Stimulated activated CD4-positive, alpha-beta T cell treated with anti-CD3 and anti-CD28 coated beads, Interleukin-4, amount 100 ng/mL, for 48 hours (primary cell): ENCODE measurements at regions not wholly inside any gene's neighbourhood (a gene's known extent, or its start where the extent isn't known, plus 50 kb on each side); places are given as distances from the start of the nearest gene placed in this dataset.
"Not testable (repeated sequence)": the region's sequence is repeated elsewhere in the genome, so short reads cannot be mapped to it uniquely, and the experiment has no call there.

Experiments used
- DNase-seq, 2 donors: peaks; one replicate each; pipeline ENCODE4 v3.0.0-alpha.2; 2020; ENCODE audit warnings: low read depth in 2 of 2

DNA sequence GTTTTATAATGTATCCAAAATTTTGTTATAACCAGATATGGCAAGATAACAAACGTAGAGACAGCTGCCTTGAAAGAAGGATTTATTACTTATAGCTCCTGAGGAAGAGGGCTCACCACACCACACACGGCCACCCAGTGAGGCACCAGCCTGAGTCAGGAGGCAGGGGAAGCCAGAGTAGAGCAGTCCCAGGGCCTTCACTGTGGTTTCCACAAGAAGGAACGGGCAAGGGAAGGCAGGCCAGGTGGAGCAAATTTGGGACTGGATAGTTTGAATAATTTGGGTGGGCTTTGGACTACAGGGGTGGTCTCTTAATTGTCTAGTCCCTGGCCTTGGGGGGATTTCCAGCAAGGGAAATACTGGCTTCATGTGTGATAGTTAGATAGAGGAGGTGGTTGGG, 72.5 kb downstream of the RRAGC start:
- DNase-seq, result no peak

DNA sequence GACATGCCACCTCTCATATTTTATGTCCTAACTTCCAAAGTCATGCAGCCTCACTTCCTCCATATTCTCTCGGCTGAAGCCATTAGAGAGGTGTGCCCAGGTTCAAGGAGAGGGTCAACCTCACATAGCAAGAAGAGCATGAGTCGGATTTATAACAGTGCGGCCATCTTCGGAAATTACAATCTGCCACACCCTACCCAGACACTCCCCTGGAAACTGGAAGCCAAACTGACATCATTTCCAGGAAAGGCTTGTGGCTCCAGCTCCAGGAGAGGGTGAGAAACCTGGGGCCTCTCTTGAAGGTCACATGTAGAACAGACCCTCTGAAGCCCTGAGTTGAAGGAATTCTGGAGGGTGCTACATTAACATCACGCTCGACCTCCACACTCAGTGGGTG, 73.5 kb downstream of the RRAGC start:
- DNase-seq, result no peak

DNA sequence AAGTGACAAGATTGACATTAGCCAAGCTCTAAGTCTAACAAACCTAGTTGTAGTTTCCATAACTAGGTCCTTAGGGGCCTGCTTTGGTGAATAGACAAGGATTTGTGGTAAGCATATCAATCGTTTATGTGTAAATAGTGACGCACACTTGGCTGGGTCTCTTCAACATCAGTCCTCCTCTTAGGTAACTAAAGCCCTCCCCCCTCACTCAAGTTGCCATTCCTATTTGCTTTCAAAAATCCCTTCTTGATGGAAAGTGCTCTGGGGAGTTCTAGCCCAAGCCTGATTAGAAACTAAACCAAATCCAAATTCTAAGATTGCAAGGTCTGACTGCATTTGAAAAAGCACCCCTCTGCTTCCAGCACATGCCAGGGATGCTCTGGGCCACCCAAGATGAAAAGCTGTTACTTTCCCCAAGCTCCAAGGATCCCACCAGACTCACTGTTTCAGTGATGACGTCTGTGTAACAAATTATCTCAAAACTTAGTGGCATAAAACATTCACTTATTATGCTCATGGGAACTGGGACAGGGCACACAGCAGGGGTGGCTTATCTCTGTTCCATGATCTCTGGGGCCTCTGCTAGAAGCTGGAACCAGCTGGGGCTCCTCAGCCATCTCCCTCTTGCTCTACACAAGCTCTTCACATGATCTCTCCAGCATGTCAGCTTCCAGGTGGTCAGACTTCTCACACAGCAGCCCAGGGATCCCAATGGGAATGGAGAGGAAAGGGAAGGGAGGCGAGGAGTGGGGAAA, 74.1 kb downstream of the RRAGC start:
- DNase-seq, result no peak

DNA sequence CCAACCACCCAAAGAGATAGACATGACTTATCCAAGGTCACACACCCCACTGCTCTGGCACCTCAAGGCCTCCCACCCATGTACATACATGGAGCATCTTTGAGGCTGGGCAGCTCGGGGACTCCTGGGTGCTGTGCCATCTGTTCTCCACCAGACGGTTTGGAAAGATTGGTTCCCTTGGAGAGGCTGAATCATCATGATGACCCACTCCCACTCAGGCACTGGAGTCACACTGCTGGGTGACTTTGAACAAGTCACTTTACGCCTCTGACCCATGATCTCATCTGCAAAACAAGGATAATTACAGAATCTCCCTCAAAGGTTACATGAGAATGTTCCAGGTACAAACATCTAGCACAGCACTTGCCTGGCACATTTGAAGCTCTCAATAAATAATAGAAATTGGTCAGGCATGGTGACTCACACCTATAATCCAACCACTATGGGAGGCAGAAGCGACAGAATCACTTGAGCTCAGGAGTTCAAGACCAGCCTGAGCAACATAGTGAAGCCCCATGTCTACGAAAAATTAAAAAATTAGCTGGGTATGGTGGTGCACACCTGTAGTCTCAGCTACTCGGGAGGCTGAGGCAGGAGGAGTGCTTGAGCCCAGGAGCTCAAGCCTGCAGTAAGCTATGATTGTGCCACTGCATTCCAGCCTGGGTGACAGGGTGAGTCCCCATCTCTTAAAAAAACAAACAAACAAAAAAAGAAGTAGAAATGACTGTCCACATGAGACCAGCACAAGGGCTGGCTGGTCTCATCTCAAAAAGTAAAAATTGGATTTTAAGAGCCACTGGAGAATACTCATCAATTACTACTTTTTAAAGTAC, 74.9 kb downstream of the RRAGC start:
- DNase-seq, result no peak

DNA sequence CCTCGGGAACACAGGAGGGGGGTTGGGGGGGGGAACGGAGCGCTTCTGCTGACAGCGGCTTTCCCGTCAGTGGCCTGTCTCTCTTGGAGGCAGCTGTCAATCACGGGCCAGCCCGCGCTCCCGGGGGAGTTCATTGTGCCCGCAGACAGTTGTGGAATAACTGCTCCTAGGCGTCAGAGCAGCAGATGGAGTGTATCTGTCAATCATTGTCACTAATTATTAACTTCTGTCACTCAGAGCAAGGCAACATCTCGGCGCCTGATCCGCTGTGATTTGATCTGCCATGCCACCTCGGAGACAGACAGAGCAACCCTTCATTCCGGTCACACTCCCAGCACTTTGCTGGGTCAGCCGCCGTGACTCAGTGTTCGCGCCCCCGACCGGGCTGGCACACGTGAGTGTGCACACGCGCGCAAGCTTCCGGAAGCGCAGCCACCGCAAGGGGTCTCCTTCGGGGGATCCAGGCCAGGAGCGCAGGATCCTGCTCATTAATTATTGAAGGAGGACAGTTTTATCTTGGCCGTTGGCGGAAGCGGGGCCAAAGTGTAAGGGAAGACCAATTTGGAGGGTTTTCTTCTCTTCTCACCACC, 75.8 kb downstream of the RRAGC start:
- no peak for DNase-seq

DNA sequence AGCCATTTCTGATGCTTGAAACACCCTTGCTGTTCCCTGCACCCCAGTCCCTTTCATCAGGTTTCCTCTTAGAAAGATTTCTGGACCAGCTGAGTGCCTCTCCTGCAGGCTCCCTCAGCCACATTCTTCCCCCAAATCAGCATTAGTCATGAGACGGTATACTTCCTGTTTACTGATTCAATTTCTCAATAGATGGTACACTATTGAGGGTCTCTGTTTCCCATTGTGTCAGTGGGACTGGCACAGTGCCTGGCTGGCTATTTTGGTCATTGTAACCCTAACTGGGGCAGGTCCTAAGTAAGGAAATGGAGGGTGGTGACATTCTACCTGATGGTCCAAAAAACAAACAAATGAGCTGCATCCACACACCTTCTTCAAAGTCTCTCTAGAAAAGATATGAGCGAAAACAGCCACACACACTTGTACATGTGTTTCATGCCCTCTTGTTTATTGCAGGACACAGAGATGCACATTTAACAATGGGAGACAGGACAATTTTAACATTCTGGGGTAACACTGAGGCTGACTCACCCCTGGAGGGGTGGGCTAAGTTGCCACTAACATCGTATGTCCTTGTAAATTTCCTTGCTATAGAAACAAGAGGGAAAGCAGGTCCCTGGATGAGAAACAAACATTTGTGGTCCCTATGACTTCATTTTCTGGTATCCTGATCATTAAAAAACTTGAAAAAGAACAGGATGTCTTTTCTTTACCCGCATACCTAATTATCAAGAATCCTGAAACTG, 77.5 kb downstream of the RRAGC start:
- no peak for DNase-seq

DNA sequence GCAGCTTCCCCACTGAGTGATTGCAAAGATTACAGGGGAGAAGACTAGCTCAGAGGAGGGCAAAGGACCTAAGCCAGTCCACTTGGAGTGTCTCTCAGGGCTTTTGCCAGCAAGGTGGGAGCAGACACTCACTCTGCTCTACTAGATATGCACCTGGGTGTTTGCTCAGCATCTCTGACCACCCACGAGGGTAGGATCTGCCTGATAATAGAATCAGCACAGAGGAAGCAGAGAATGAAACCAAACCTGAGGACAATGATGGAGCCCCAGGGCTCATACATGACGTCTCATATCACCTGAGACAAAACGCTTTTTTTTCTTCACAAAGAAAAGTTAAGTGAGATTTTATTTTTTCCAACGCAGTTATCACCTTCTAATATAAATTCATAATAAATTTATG, 79.4 kb downstream of the RRAGC start:
- no peak for DNase-seq

DNA sequence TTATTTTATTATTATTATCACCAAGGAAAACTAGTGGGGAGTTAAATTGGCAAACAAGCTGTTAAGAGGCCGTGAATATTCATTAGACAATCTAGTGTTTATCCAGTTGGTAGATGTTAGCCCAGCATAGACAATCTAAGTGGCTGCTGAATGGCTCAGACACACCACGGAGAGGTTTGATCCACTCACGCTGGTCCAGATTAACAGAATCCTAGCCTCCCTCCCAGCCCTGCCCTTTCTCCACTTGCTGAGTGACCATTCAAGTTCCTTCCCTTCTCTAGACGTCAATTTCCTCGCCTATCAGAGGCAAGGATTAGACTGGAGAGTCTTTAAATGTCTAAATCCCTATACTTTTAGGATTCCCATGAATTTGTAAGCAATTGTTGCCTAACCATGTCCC, 80.1 kb downstream of the RRAGC start:
- no peak for DNase-seq

DNA sequence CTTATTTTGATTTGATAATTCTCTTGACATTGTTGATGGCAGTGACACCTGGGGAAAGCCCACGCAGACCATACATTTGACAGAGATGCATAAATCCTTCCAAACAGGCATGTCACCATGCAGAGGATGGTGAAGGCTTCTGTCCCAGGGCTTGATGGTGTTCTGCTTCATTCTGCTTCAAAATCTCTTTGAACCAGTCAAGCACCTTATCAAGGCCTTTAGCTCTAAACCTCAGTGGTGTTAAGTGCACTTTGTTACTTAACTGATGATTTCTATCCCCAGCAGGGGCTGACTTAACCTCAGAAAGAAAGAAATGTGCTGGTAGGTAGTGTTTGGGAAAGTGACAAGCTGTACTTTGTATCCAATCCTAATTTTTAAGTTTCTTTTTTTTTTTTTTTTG, 81.1 kb downstream of the RRAGC start:
- no peak for DNase-seq

DNA sequence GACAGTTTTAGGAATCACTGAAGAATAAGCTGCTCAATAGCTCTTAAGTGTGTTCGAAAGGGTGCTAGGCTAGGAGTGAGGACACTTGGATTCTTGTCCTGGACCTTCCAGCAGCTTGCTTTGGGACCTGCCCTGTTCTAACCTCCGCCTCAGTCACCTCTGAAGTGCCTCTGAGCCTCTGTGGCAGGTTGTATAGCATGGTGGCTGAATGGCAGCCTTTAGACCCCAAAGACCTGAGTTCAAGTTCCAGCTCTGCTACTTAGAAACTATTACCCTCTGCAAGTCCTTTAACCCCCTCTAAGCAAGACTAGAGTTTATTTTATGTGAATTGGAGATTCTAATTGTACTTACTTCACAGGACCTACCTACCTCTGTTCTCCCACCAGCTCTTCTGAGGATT, 81.5 kb downstream of the RRAGC start:
- DNase-seq, result no peak

DNA sequence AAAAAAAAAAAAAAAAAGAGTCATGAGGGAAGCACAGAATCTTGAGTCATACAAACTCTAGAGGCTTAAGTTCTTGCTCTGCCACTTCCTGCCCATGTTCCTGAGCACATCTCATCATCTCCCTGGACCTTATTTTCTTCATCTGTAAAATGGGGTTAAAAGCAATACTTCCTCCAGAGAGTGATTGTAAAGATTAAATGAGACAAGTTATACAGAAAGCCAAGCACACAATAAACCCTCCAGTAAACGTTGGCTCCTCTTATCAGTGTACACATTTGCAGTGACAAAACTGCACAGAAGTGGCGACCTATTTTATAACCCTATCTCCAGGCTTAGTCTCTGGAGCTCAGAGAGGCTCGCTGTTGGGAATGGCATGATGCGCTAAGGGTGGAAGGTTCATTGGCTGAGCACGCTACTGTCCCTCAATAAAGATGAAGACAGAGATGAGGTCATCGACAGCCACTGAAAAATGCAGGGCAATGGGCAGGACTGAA, 82.1 kb downstream of the RRAGC start:
- DNase-seq, result no peak

DNA sequence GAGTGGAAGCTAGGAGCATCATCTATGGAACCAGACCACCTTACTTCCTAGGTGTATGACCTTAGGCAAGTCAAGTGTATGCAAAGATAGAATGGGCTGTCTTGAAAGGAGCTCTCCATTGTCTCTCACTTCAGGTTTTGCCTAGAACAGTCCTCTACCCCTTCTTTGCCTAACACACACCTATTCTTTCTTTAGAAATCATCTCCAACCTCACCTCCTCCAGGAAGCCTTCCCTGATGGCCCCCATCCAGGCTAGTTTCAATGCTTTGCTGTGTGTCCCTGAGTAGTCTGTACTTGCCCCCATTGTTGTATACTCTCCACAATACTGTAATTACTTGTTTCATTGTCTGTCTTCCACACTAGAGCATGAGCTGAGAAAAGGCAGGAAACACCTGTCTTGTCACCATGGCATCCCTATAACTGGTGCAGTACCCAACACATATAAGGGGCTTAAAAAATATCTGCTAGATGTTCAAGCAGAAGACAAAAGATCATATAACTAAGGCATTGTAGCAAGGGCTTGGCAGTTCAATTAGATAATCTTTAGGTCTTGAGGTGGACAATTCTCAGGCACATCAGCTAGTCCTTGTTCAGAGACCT, 83.0 kb downstream of the RRAGC start:
- DNase-seq, result no peak

DNA sequence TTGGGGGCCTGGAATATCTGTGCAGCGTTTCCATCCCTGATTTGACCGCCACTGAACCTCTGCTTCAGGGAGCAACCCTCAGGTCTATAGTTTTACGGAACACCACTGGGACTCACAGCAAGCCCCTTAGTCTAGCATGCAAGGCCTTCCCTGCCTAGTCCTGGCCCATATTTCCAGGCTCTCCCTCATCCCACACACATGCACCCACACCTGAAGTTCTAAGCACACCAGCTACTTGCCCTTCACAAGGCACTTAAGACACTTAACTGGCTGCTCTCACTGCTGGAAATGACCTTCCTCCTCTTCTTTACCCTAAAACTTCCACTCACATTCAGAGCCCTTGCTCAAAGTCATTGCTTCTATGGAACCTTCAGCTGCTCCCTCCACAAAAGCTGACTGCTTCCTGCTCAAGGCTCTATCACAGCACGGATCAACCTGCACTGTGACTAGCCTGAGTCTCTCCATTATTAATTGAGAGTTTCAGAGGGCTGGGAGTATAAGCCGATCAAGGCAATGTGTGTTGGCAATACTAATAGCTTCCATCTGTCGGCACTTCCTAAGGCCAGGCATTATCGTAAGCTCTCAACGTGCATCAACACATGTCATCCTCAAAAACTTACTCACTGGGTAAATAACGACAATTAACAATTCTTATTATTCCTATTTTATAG, 84.3 kb downstream of the RRAGC start:
- DNase-seq, result no peak

DNA sequence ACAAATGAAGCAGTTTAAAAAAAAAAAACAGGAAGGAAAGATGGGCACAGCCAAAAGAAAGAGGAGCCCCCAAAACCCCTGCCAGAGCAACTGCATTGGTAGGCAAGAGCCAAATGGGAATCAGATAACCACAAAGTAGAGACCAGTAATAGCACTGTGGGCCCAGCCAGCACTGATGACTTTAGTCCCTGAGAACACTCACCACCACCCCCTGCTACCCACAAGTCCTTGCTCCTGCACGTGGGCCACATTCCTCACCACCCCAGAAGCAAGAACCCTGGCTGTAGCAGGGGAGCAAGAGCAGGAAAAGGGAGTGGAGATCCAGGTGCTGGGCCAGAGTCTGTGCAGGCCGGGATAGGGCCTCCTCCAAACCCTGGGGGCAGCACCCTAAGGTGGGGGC, 86.1 kb downstream of the RRAGC start:
- DNase-seq, result no peak

DNA sequence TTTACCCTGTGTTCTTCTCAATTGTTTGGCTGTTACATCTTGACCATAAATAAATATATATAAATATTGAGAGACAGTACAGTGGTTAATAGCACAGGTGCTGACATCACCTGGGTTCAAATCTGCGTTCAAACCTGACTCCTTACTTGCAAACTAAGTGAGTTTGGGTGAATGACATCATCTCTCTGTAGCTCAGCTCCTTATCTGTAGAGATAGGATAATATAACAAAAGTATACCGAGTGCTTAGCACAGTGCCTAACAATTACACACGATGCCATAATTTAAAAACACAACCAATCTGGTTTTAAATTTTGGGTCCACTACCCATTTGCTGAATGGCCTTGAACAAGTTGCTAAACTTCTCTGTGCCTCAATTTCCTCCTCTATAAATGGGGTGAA, 86.6 kb downstream of the RRAGC start:
- no peak for DNase-seq

DNA sequence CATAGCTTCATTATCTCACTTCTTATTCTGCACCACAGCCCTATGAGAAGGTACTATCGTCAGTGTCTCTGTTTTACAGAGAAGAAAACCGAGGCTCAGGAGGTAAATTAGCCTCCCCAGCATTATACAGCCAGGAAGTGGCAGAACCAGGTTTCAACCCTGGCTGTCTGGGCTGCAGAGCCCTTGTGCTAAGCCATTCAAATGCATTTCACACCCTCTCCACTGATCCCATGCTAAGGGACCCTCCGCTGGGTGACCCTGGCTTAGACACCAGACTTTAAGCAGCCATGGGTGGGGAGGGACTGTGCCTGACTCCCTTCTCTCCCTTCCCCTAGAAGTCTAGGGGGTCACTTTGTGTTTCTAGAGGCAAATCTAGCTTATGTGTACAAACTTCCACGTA, 87.5 kb downstream of the RRAGC start:
- DNase-seq, result no peak

DNA sequence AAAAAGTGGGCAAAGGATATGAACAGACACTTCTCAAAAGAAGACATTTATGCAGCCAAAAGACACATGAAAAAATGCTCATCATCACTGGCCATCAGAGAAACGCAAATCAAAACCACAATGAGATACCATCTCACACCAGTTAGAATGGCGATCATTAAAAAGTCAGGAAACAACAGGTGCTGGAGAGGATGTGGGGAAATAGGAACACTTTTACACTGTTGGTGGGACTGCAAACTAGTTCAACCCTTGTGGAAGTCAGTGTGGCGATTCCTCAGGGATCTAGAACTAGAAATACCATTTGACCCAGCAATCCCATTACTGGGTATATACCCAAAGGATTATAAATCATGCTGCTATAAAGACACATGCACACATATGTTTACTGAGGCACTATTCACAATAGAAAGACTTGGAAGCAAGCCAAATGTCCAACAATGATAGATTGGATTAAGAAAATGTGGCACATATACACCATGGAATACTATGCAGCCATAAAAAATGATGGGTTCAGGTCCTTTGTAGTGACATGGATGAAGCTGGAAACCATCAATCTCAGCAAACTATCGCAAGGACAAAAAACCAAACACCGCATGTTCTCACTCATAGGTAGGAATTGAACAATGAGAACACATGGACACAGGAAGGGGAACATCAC, 88.9 kb downstream of the RRAGC start:
- DNase-seq, result not testable (repeated sequence)

DNA sequence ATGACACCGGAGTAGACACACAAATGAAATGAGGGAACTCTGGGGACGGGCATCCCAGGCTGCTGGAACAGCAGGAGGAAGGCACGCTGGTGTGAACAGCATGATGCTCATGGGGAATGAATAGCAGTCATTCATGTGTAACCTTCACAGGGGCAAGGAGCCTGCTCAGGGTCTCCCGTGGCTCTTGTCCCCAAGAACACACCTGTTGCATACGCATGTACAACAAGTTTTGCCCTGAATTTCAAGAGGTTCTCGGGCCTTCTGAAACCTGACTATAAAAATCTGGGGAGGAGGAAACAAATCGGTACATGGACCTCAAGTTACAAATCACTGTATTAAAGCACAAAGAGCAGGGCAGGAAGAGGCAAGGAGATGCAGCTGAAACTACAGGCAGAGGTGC, 93.4 kb downstream of the RRAGC start:
- DNase-seq, result no peak

DNA sequence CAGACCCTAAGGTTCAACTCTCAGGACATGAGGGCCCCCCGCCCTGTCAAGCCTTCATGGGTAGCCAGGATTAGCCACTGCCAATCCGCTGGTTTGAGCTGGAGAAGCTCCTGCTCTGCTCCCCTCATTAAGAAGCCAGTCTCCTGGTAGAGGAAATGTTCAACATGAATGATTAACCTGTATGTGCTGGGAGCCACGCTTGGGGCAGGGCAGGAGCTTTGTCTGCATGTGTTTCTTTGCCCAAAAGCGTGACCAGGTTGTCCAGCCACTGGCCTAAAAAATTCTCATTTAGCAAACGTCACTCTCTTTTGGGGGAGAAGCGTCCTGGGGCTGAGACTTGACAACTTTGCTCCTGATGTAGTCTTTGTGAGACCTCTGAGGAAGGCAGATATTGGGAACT, 96.5 kb downstream of the RRAGC start:
- no peak for DNase-seq

DNA sequence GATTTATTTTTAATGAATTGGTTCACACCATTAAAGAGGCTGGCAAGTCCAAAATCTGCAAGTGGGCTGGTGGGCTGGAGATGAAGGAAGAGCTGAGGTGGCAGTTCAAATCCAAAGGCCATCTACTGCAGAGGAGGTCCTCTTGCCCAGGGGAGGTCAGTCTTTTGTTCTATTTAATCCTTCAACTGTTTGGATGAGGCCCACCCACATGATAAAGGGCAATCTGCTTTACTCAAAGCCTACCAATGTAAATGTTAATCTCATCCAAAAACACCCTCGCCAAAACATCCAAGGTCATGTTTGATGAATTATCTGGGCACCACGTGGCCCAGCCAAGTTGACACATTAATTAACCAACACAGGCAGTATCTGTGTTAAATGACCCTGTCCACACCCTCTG, 99.0 kb downstream of the RRAGC start:
- no peak for DNase-seq

DNA sequence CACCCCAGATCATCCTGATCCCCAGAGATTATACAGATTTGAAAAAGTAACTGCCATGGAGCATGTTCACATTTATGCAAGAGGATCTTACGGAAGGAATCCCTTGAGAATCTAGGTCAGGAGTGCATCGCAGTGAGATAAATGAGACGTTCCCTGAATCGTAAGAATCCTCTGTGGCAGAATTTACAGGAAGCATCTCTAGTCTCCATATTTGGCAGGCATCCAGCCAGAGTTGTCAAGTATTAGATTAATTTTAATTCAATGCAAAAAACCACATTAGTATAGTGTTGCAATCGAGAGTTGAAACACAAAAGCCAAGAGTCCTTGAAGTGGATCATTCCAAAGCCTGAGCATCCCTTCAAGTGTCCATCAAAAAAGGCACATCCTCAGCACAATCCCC, 100.8 kb downstream of the RRAGC start:
- DNase-seq, result no peak
